ENCODE measurements at regions not wholly inside any gene's neighbourhood (a gene's known extent, or its start where the extent isn't known, plus 50 kb on each side); places are given as distances from the start of the nearest gene placed in this dataset.

GRCh38 chr4:153974452-153974851 is 185.6 kb upstream of the SFRP2 start:
- DNase-seq, result no peak

DNA sequence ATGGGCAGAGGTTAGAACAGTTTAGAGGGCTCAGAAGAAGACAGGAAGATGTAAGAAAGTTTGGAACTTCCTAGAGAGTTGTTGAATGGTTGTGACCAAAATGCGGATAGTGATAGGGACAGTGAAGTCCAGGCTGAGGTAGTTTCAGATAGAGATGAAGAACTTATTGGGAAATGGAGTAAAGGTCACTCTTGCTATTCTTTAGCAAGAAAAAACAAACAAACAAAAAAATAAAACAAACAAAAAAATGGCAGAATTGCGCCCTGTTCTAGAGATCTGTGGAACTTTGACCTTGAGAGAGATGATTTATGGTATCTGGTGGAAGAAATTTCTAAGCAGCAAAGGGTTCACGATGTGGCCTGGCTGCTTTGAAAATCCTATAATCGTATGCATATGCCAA is 185.1 kb upstream of the SFRP2 start:
- DNase-seq, result no peak

- DNase-seq, result no peak
These were observed 183.0 kb upstream of the SFRP2 start for GRCh38 chr4:153971899-153972298.

GRCh38 chr4:153970169-153970568 is 181.3 kb upstream of the SFRP2 start:
- no peak for DNase-seq

- no peak for DNase-seq
These were observed 180.7 kb upstream of the SFRP2 start for GRCh38 chr4:153969542-153969941.

DNA sequence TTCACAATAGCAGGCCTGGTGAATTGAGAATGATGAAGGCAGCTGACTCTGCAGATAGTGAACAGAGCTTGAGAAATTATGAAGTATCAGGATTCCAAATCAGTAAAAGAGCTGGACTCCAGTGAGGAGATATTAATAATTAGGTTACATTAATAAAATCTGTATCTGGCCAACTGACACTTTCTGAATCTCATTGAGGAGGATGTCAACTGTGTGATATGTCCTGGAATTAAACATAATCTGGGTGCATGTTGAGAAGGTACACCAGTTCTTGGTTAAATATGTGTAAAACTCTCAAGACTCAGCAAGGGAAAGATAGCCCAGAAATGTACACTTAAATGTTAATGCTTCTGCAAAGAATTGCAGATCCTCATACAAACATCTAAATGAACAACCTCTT is 177.8 kb upstream of the SFRP2 start:
- DNase-seq, result no peak

- DNase-seq, result no peak
These were observed 174.3 kb upstream of the SFRP2 start for GRCh38 chr4:153963216-153963615.

GRCh38 chr4:153962311-153963039 is 173.6 kb upstream of the SFRP2 start:
- DNase-seq, result no peak

DNA sequence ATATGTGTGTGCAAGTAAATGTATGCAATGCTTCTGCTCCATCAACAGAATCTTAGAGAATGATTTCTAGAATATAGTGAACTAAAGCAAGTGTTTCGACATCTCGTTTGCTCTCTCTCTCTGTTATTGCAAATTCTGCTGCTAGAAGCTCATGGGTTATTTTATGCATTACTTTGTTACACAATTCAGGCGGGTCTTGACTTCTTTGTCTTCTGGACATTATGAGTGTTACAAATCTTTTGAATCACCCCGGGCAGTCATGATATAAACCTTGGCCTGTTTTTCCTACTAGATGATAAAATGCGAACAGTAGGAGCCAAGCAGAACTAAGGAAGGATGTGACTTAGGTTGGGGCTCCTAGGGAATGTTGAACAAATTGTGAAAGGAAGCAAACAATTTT is 166.4 kb upstream of the SFRP2 start:
- no peak for DNase-seq

GRCh38 chr4:153954654-153955053 is 165.8 kb upstream of the SFRP2 start:
- DNase-seq, result no peak

GRCh38 chr4:153950100-153950979 is 161.5 kb upstream of the SFRP2 start:
- no peak for DNase-seq

GRCh38 chr4:153948041-153948440 is 159.2 kb upstream of the SFRP2 start:
- no peak for DNase-seq

DNA sequence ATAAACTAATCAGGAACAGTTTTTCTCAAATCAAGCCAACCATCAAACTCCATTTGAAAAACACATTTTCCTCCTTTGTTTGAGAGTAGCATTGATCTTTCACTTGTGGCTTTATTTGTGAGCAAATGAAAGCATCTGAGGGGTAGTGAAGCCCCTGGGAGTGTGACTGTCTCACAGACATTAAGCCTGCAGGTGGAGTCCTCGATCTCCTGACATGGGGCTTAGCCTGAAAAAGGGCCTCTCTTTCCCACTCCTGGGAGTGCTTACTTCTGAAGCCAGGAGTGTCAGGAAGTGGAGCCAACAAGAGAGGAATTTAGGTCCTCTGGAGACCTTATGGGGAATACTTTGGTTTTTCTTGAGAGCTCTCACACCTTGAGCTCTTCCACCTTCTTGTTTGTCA is 158.2 kb upstream of the SFRP2 start:
- DNase-seq, result no peak

DNA sequence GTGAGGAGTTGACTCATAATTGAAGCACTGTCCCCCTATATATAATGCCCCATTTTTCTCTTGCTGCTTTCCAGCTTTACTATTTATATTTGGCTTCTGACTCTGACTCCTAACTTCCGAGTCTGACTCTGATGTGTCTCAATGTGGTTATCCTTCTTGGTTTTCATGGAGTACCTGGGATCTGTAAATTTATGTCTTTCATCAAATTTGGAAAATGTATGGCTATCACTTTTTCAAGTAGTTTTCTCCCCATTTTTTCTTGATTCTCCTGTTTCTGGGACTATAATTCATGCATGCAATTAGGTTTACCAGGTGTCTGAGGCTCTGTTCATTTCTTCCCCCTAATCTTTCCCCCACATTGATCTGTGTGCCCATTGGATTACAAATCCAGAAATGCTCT is 156.8 kb upstream of the SFRP2 start:
- DNase-seq, result no peak

DNA sequence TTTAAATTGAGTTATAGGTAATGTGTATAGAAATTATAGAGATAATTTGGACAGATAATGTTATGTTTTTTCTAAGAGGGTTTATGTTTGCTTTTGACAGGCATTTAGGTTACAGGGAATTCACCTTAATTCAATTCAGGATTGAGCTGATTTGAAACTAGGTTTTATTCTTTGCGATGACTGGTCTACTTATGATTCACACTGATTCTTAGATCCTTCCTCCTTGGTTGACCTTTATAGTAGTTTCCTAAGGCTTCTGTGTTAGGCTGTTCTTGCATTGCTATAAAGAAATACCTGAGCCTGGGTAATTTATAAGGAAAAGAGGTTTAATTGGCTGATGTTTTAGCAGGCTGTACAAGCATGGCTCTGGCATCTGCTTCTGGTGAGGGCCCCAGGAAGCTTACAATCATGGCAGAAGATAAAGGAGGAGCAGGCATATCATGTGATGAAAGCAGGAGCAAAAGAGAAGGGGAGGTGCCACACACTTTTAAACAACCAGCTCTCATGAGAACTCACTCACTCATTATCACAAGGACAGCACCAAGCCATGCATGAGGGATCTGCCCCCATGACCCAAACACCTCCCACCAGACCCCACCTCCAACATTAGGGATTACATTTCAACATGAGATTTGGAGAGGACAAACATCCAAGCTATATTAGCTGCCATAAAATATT is 155.0 kb upstream of the SFRP2 start:
- DNase-seq, result no peak

GRCh38 chr4:153940916-153941315 is 152.0 kb upstream of the SFRP2 start:
- no peak for DNase-seq

DNA sequence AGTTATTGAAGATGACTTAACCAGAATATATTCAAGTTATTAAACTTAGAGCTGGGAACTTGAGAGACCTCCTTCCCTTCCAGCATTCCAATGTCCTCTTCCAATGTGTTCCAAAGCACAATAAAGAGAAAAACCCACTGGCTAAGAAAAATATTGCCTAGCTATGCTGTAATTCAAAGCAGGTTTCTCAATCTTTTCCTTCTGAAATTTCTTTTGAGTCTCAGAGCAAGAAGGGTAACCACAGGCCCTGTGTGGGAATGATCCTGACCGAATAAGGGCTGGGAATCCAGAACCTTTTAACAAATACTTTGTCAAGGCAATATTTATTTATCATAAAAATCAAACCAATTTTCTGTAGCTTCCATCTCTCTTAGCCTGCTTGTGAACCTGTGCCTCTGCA is 150.7 kb upstream of the SFRP2 start:
- DNase-seq, result no peak

DNA sequence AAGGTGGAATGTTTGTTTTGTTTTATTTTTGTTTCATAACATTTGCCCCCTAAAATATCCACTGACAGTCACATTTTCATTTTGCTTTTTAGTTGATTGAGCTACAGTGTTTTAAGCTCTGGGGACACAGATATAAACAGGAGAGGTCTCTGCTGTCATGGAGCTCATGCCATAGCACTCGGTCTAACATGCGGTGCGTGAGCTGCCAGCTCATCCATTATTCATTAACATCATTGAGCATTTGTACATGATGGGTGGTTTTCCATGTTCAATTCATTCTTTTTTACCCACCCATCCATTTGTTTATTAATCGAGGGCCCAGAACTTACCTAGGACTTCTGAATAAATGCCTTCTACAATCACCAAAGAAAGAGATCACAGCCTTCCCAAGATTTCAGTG is 150.1 kb upstream of the SFRP2 start:
- no peak for DNase-seq

DNA sequence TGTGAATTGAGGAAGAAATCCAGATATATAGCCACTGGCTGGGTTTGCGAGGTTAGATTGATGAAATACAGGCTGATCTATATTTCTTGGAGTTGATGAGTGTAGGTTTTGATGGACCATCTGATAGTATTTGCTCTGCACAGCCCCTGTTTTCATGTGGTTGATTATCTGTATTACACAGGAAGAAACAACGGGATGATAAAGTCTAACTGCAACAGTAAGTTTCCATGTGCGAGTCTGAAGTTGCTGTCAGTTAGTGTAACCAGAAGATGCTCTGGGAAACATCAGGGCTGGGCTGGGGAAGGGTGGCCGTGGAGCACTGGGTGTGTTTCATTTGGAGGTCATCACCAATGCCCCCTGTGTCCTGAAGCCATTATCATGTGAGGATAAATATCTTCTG is 148.4 kb upstream of the SFRP2 start:
- DNase-seq, result no peak

DNA sequence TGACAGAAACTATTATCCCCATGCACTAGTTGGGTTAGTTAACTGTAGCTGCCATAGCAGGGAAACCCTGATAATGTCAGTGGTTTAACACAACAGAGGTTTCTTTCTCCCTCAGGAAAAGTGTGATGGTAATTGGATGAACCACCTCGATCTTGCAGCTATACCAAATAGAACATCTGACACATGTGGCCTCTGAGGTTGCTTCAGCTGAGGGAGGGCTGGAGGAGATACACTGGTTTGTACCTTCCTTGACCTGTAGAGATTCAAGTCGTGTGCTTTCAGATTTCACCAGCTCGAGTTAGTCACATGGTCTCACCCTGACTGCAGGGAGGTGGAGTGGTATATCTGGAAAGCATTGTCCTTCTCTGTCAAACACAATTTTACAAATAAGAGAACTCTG is 147.2 kb upstream of the SFRP2 start:
- peak; percentile 43 for DNase-seq

DNA sequence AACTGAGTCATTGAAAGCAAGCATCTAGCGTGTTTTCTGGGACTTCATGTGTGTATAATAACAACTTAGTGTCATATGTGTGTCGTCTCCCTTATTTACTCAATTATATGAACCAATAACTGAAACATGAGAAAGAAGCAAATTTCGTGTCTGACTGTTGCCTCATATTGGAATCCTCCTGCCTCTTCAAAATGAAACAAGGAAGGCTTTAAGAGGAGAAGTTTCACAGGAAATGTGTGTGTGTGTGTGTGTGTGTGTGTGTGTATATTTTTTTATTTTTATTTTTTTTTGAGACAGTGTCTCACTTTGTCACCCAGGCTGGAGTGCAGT is 145.8 kb upstream of the SFRP2 start:
- DNase-seq, result no peak

GRCh38 chr4:153933915-153934687 is 145.2 kb upstream of the SFRP2 start:
- DNase-seq, result no peak

- DNase-seq, result no peak
These were observed 142.9 kb upstream of the SFRP2 start for GRCh38 chr4:153931804-153932203.
